Activated CD4-positive, alpha-beta T cell treated with anti-CD3 and anti-CD28 coated beads, Interleukin-2, amount 10 ng/mL, durations not matched to agents 7 days and 5 days (primary cell): ENCODE measurements at regions not wholly inside any gene's neighbourhood (a gene's known extent, or its start where the extent isn't known, plus 50 kb on each side); places are given as distances from the start of the nearest gene placed in this dataset.

Source experiments
- CTCF ChIA-PET: fragments of 350-600 bp; sonication (Branson Sonifier 250); formaldehyde crosslinking; loops from one replicate; lab custom pipeline; 2021; ENCODE audit warnings: antibody characterized with exemption; lab: Charles Lee
- POLR2A ChIA-PET: fragments of 350-600 bp; sonication (Branson Sonifier 250); formaldehyde crosslinking; loops from one replicate; lab custom pipeline; 2021; ENCODE audit warnings: antibody characterized with exemption; lab: Charles Lee
- DNase-seq: peaks from one replicate; pipeline ENCODE4 v3.0.0-alpha.2; 2020
- H3K27ac Mint-ChIP-seq: one replicate; pipeline ENCODE4 v1.8.0; 2021; ENCODE audit warnings: mild to moderate bottlenecking, moderate library complexity, mixed read lengths
- H3K27me3 Mint-ChIP-seq: one replicate; pipeline ENCODE4 v1.8.0; 2021; ENCODE audit warnings: mixed read lengths
- H3K36me3 Mint-ChIP-seq: one replicate; pipeline ENCODE4 v1.8.0; 2021; ENCODE audit warnings: low read depth, mixed read lengths
- H3K4me1 Mint-ChIP-seq: one replicate; pipeline ENCODE4 v1.8.0; 2021; ENCODE audit warnings: mixed read lengths
- H3K4me3 Mint-ChIP-seq: one replicate; pipeline ENCODE4 v1.8.0; 2021; ENCODE audit warnings: mild to moderate bottlenecking, moderate library complexity, mixed read lengths
- H3K9me3 Mint-ChIP-seq: one replicate; pipeline ENCODE4 v1.8.0; 2021; ENCODE audit warnings: mixed read lengths

DNA sequence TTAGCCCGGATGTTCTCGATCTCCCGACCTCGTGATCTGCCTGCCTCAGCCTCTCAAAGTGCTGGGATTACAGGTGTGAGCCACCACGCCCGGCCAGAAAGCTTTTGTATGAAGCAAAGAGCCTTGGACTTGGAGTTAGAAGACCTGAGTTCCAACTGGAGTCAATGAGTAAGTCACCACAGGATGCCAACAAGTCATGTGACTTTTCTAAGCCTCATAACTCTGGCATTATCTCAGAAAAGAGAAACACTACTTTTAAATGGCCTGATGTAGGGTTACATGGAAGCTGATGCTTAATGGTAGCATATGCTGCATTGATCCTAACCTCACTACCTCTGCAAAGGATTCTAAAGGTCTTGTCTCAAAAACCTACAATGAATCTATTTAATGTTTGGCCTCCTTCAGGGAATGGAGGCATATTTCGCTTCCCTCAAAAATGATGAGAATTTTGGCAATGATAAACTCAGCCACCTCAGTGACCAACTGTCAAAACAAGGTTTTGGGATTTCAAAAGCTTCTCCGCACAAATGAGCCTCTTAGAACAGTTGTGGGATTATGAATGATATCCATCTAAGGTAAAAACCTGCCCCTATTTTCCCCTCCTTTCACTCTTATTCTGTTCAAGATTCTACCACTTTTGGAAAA lies 236.8 kb downstream of the ACTL7B start:
- no peak overlapping the region for H3K4me3 Mint-ChIP-seq
- no peak overlapping the region for H3K27ac Mint-ChIP-seq
- H3K9me3 Mint-ChIP-seq: no peaks in the 10 kb centered on the region
- DNase-seq: no peak
- ChIA-PET CTCF (no interaction called here), POLR2A (no interaction called here)
- H3K36me3 Mint-ChIP-seq: no peaks in the 10 kb centered on the region
- H3K27me3 Mint-ChIP-seq: no peaks in the 10 kb centered on the region
- H3K4me1 Mint-ChIP-seq: no peaks in the 10 kb centered on the region

DNA sequence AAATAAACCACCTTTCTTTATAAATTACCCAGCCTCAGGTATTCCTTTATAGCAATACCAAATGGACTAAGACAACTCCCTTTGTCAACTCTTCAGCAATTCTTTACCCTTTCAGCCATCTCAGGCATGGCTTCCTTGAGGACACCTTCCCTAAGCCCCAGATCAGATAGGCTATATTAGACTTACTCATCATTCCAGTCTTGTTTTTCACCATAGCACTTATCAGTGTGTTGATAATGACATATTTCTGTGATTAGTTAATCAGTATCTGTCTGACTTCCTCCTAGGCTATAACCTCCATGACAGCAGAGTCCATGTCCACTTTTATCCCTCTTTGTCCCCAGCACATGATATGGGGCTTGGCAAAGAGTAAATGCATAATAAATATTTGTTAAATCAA lies 238.1 kb downstream of the ACTL7B start:
- CTCF ChIA-PET: no interaction called here
- H3K27ac Mint-ChIP-seq: no peak overlapping the region
- POLR2A ChIA-PET: no interaction called here
- no peak for DNase-seq
- no peaks in the 10 kb centered on the region for H3K4me1 Mint-ChIP-seq
- H3K9me3 Mint-ChIP-seq: no peaks in the 10 kb centered on the region
- H3K36me3 Mint-ChIP-seq: no peaks in the 10 kb centered on the region
- H3K4me3 Mint-ChIP-seq: no peak overlapping the region
- no peaks in the 10 kb centered on the region for H3K27me3 Mint-ChIP-seq

- Mint-ChIP-seq H3K27me3 (no peaks in the 10 kb centered on the region), H3K27ac (no peak overlapping the region), H3K36me3 (no peaks in the 10 kb centered on the region), H3K4me1 (no peaks in the 10 kb centered on the region), H3K4me3 (no peak overlapping the region), H3K9me3 (no peaks in the 10 kb centered on the region)
- DNase-seq: no peak
- POLR2A ChIA-PET: no interaction called here
- CTCF ChIA-PET: no interaction called here
Measured at GRCh38 chr9:108615152-108615551, 240.6 kb downstream of the ACTL7B start.

DNA sequence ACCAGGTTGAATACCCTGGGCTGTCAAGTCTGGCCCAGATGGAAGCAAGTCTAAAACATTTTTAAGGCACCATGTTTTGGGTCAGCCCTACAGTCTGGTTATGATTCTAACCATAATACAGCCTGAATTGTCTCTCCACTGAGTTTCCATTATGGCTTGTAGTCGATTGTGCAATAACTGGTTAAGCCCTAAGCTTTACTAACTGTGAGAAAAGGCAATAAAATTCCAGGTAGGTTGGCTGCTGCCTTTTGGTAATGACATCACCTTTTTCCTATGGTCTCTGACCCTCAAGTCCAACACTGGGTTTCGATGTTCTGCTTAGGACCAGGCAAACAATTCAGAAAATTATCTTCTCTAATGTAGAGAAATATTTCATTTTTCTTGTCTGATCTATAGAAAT lies 243.3 kb downstream of the ACTL7B start:
- DNase-seq: no peak
- POLR2A ChIA-PET: no interaction called here
- H3K9me3 Mint-ChIP-seq: no peaks in the 10 kb centered on the region
- no peak overlapping the region for H3K27ac Mint-ChIP-seq
- no peaks in the 10 kb centered on the region for H3K4me1 Mint-ChIP-seq
- no peaks in the 10 kb centered on the region for H3K27me3 Mint-ChIP-seq
- H3K36me3 Mint-ChIP-seq: no peaks in the 10 kb centered on the region
- CTCF ChIA-PET: no interaction called here
- no peak overlapping the region for H3K4me3 Mint-ChIP-seq

DNA sequence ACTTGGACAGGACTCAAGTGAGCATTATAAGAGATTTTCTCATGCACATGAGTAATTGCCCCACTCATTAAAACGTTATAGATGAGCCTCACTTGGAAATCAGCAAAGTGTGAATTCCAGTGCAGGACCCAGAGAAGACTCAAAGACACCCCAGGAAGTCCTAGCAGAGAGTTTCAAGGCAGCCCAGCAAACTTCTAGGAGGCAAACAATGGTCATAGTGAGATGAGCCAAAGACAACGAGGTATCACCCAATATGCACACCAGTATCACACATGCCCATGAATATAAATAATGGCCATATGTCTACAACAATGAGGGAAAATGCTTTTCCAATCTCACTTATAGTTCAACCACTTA lies 245.9 kb downstream of the ACTL7B start:
- DNase-seq: no peak
- ChIA-PET POLR2A (no interaction called here), CTCF (no interaction called here)
- Mint-ChIP-seq H3K9me3 (no peaks in the 10 kb centered on the region), H3K4me3 (no peak overlapping the region), H3K4me1 (no peaks in the 10 kb centered on the region), H3K36me3 (no peaks in the 10 kb centered on the region), H3K27ac (no peak overlapping the region), H3K27me3 (no peaks in the 10 kb centered on the region)

GRCh38 chr9:108609227-108609896 lies 246.4 kb downstream of the ACTL7B start:
- no peak overlapping the region for H3K4me3 Mint-ChIP-seq
- no peak for DNase-seq
- POLR2A ChIA-PET: no interaction called here
- H3K27ac Mint-ChIP-seq: no peak overlapping the region
- no peaks in the 10 kb centered on the region for H3K9me3 Mint-ChIP-seq
- no peaks in the 10 kb centered on the region for H3K36me3 Mint-ChIP-seq
- CTCF ChIA-PET: no interaction called here
- no peaks in the 10 kb centered on the region for H3K4me1 Mint-ChIP-seq
- H3K27me3 Mint-ChIP-seq: no peaks in the 10 kb centered on the region

DNA sequence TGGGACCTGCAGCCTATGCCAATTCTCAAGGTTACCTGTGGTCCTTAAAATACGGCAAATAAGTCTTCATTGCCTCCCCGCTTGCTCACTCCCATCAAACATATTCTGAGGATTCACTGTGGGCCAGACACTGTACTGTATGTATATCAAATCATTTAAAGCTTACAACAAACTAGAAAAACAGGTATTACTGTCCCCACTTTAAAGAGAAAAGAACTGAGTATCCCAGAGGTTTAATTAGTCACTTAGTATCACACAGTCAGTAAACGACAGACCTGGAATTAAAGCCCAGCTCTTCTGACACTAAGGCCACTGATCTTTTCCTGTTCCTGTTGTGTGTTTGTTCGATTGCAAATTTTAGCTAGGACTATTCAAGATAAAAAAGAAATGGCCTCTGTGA lies 248.2 kb downstream of the ACTL7B start:
- ChIA-PET CTCF (no interaction called here), POLR2A (no interaction called here)
- H3K4me1 Mint-ChIP-seq: no peaks in the 10 kb centered on the region
- no peaks in the 10 kb centered on the region for H3K9me3 Mint-ChIP-seq
- no peaks in the 10 kb centered on the region for H3K36me3 Mint-ChIP-seq
- no peaks in the 10 kb centered on the region for H3K27me3 Mint-ChIP-seq
- DNase-seq: no peak
- no peak overlapping the region for H3K27ac Mint-ChIP-seq
- H3K4me3 Mint-ChIP-seq: no peak overlapping the region

DNA sequence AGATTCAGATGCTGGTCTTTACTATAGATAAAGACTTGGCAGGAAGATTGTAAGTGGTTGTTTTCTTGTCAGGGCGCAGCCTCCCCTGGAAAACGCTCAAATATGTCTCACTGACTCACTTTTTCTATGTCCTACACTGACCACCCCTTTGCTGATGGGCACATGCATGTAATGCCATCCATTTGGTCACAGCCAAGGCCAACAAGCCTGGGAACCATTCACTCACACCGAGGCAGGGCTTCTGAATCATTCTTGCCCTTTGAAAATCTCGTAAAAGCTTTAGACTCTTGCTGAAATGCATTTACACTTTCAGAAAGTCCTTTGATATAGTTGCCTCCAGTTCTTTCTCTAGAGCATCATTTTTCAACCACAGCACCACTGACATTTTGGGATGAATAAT lies 249.4 kb downstream of the ACTL7B start:
- POLR2A ChIA-PET: no interaction called here
- no peaks in the 10 kb centered on the region for H3K9me3 Mint-ChIP-seq

GRCh38 chr9:108603141-108603540 lies 252.6 kb downstream of the ACTL7B start:
- POLR2A ChIA-PET: no interaction called here
- no peak overlapping the region for H3K4me3 Mint-ChIP-seq
- no peaks in the 10 kb centered on the region for H3K36me3 Mint-ChIP-seq
- H3K27ac Mint-ChIP-seq: no peak overlapping the region
- H3K4me1 Mint-ChIP-seq: no peaks in the 10 kb centered on the region
- no peak for DNase-seq
- H3K9me3 Mint-ChIP-seq: no peaks in the 10 kb centered on the region
- no peaks in the 10 kb centered on the region for H3K27me3 Mint-ChIP-seq
- CTCF ChIA-PET: interaction anchor here (0.5 kb wide), 1 partner anchor 170 kb away, joined by 4 read pairs; no protein-coding TSS in a partner anchor

More for the DNA sequence above, 249.4 kb downstream of the ACTL7B start:
- Mint-ChIP-seq H3K27ac (no peak overlapping the region), H3K36me3 (no peaks in the 10 kb centered on the region), H3K4me3 (no peak overlapping the region), H3K27me3 (no peaks in the 10 kb centered on the region), H3K4me1 (no peaks in the 10 kb centered on the region)
- no peak for DNase-seq
- CTCF ChIA-PET: no interaction called here

DNA sequence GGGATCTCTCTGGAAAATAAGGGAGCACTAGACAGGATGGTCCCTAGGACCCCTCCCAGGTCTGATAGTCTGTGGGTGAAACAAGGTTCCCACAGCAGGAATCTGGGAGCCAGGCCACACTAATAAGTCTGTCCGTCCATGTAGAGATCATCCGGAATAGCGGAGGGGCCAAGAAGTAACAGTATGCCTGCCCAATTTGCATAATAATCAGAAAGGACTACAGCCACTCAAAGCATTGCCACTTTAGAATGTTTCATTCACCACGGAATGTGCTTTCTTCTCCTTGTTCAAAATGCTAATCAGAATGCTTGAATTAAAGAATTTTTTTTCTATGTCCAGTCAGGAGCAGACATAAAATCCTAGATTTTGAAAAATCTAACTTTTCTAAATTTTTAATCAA lies 254.9 kb downstream of the ACTL7B start:
- Mint-ChIP-seq H3K27me3 (no peaks in the 10 kb centered on the region), H3K4me1 (no peaks in the 10 kb centered on the region), H3K27ac (no peak overlapping the region), H3K36me3 (no peaks in the 10 kb centered on the region), H3K4me3 (no peak overlapping the region), H3K9me3 (no peaks in the 10 kb centered on the region)
- DNase-seq: no peak
- ChIA-PET POLR2A (no interaction called here), CTCF (no interaction called here)

- no peak overlapping the region for H3K4me3 Mint-ChIP-seq
- no peaks in the 10 kb centered on the region for H3K36me3 Mint-ChIP-seq
- no peaks in the 10 kb centered on the region for H3K27me3 Mint-ChIP-seq
- ChIA-PET POLR2A (no interaction called here), CTCF (no interaction called here)
- no peaks in the 10 kb centered on the region for H3K9me3 Mint-ChIP-seq
- no peak for DNase-seq
- no peaks in the 10 kb centered on the region for H3K4me1 Mint-ChIP-seq
- H3K27ac Mint-ChIP-seq: no peak overlapping the region
Measured at GRCh38 chr9:108599571-108599970, 256.2 kb downstream of the ACTL7B start.

GRCh38 chr9:108591121-108591520 lies 264.7 kb downstream of the ACTL7B start:
- no peak for DNase-seq
- Mint-ChIP-seq H3K27me3 (no peaks in the 10 kb centered on the region), H3K36me3 (no peaks in the 10 kb centered on the region), H3K27ac (no peak overlapping the region), H3K4me1 (no peaks in the 10 kb centered on the region), H3K9me3 (no peaks in the 10 kb centered on the region), H3K4me3 (no peak overlapping the region)
- CTCF ChIA-PET: no interaction called here
- POLR2A ChIA-PET: no interaction called here

DNA sequence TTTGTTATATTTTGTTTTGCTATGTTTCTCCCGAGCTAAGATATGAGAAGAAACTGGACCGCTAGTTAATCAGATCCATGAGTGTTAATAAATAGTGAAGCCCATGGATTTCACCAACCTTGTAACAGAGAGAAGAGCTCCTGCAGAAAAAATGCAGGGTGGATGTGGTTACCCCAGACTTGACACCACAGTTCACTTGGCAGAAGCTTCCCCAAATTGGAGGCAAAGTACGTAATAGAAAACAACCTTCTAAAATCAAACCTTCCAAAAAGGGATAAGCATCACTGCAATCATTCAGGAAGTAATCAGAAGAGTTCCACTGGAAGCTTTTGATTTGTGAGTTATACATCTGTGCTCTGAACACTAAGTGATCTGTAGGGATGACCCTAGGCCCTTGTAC lies 267.5 kb downstream of the ACTL7B start:
- no peak for DNase-seq
- no peak overlapping the region for H3K27ac Mint-ChIP-seq
- no peaks in the 10 kb centered on the region for H3K9me3 Mint-ChIP-seq
- H3K27me3 Mint-ChIP-seq: no peaks in the 10 kb centered on the region
- no peaks in the 10 kb centered on the region for H3K4me1 Mint-ChIP-seq
- H3K4me3 Mint-ChIP-seq: no peak overlapping the region
- no peaks in the 10 kb centered on the region for H3K36me3 Mint-ChIP-seq
- ChIA-PET CTCF (no interaction called here), POLR2A (no interaction called here)
